Prostate gland (tissue), 2 donors: ENCODE measurements at regions not wholly inside any gene's neighbourhood (a gene's known extent, or its start where the extent isn't known, plus 50 kb on each side); places are given as distances from the start of the nearest gene placed in this dataset.

Experiments used
- DNase-seq: peaks from one replicate; pipeline ENCODE4 v3.0.0-alpha.2; 2019; ENCODE audit warnings: low spot score
- H3K27ac ChIP-seq, 2 donors: fragments of 200-600 bp; sonication (generic); 2 replicates each; pipeline ENCODE4 v1.5.1; 2017 to 2019
- H3K27me3 ChIP-seq: fragments of 200-600 bp; sonication (generic); replicated peaks from 2 replicates; pipeline ENCODE4 v1.5.1; 2019; ENCODE audit not compliant: insufficient read depth
- H3K36me3 ChIP-seq, 2 donors: fragments of 200-600 bp; sonication (generic); 1 replicate in 1 of 2; 2 replicates in 1 of 2; pipeline versions ENCODE4 v1.5.1 to v1.8.1; 2017 to 2019
- H3K4me1 ChIP-seq: fragments of 200-600 bp; sonication (generic); replicated peaks from 2 replicates; pipeline ENCODE4 v1.5.1; 2019
- H3K4me3 ChIP-seq, 2 donors: fragments of 200-600 bp; sonication (generic); 2 replicates each; pipeline ENCODE4 v1.5.1; 2017 to 2019
- H3K9me3 ChIP-seq: fragments of 200-600 bp; sonication (generic); 2 replicates; pipeline ENCODE4 v1.5.1; 2017
- CTCF ChIP-seq, 4 experiments: fragments of 200-600 bp in 2 of 4; fragments of 450-650 bp in 2 of 4; sonication (generic) in 2 of 4; IDR thresholded peaks; 1 replicate in 3 of 4; 2 replicates in 1 of 4; pipeline ENCODE4 v1.5.1; 2016 to 2019; ENCODE audit warnings: antibody characterized with exemption in 4 of 4, mild to moderate bottlenecking in 2 of 4, moderate library complexity in 2 of 4
- POLR2A ChIP-seq: fragments of 450-650 bp; IDR thresholded peaks from one replicate; pipeline ENCODE4 v1.6.1; 2016; ENCODE audit warnings: antibody characterized with exemption, mild to moderate bottlenecking
- POLR2AphosphoS5 ChIP-seq: sonication (generic); formaldehyde crosslinking; IDR thresholded peaks from one replicate; pipeline ENCODE4 v1.6.1; 2017; ENCODE audit warnings: antibody characterized with exemption
- WGBS: methylation state at CpG from one replicate; pipeline ENCODE4 v1.1.5; 2018; 5-methylcytosine and 5-hydroxymethylcytosine counted together
- intact Hi-C: fragments of 100-400 bp; cut with DNase I; formaldehyde crosslinking; loops from one replicate; pipeline ENCODE4 v1.14.2; 2022

- Histone ChIP-seq H3K36me3 (no peaks in the 10 kb centered on the region), H3K27ac (no peak overlapping the region), H3K4me1 (no peaks in the 10 kb centered on the region), H3K4me3 (no peak overlapping the region), H3K27me3 (no peaks in the 10 kb centered on the region), H3K9me3 (no peaks in the 10 kb centered on the region)
- no peak for TF ChIP-seq CTCF (IDR thresholded peaks at IDR 0.05)
- no peak for TF ChIP-seq POLR2AphosphoS5
- TF ChIP-seq POLR2A: no peak
- intact Hi-C loops: no loop called here
- DNase-seq: no peak
- 79% methylated on average over 1 of the region's 1 CpG for WGBS
Measured at GRCh38 chr11:103824116-103824515, 212.3 kb upstream of the DDI1 start.

- intact Hi-C loops: no loop called here
- 96% methylated on average over 2 of the region's 2 CpGs for WGBS
- no peaks in the 10 kb centered on the region for H3K36me3 ChIP-seq
Measured at GRCh38 chr11:103825469-103825868, 211.0 kb upstream of the DDI1 start.

GRCh38 chr11:103826856-103827255 is 209.6 kb upstream of the DDI1 start:
- DNase-seq: no peak
- H3K36me3 ChIP-seq: no peaks in the 10 kb centered on the region
- 55% methylated on average over 1 of the region's 1 CpG for WGBS
- no peaks in the 10 kb centered on the region for H3K27me3 ChIP-seq
- intact Hi-C loops: no loop called here
- H3K27ac ChIP-seq: no peak overlapping the region
- no peak overlapping the region for H3K4me3 ChIP-seq
- no peaks in the 10 kb centered on the region for H3K4me1 ChIP-seq
- TF ChIP-seq CTCF (IDR thresholded peaks at IDR 0.05) (no peak), POLR2AphosphoS5 (no peak), POLR2A (no peak)
- no peaks in the 10 kb centered on the region for H3K9me3 ChIP-seq

More at GRCh38 chr11:103825469-103825868, 211.0 kb upstream of the DDI1 start:
- TF ChIP-seq CTCF (IDR thresholded peaks at IDR 0.05) (no peak), POLR2A (no peak), POLR2AphosphoS5 (no peak)
- no peaks in the 10 kb centered on the region for H3K27me3 ChIP-seq
- H3K4me3 ChIP-seq: no peak overlapping the region
- no peaks in the 10 kb centered on the region for H3K4me1 ChIP-seq
- H3K9me3 ChIP-seq: no peaks in the 10 kb centered on the region
- H3K27ac ChIP-seq: no peak overlapping the region
- DNase-seq: no peak

GRCh38 chr11:103829596-103829995 is 206.8 kb upstream of the DDI1 start:
- Histone ChIP-seq H3K36me3 (no peaks in the 10 kb centered on the region), H3K27me3 (no peaks in the 10 kb centered on the region), H3K4me1 (no peaks in the 10 kb centered on the region), H3K9me3 (no peaks in the 10 kb centered on the region), H3K27ac (no peak overlapping the region), H3K4me3 (no peak overlapping the region)
- TF ChIP-seq POLR2A (no peak), POLR2AphosphoS5 (no peak), CTCF (IDR thresholded peaks at IDR 0.05) (no peak)
- 95% methylated on average over 4 of the region's 4 CpGs for WGBS
- no peak for DNase-seq
- intact Hi-C loops: no loop called here

GRCh38 chr11:103830205-103830604 is 206.2 kb upstream of the DDI1 start:
- 33% methylated on average over 1 of the region's 1 CpG for WGBS
- Histone ChIP-seq H3K36me3 (no peaks in the 10 kb centered on the region), H3K4me1 (no peaks in the 10 kb centered on the region), H3K27ac (no peak overlapping the region), H3K9me3 (no peaks in the 10 kb centered on the region), H3K4me3 (no peak overlapping the region), H3K27me3 (no peaks in the 10 kb centered on the region)
- intact Hi-C loops: no loop called here
- no peak for TF ChIP-seq POLR2A
- TF ChIP-seq CTCF (IDR thresholded peaks at IDR 0.05): no peak
- TF ChIP-seq POLR2AphosphoS5: no peak
- no peak for DNase-seq
